ENCODE measurements at regions not wholly inside any gene's neighbourhood (a gene's known extent, or its start where the extent isn't known, plus 50 kb on each side); places are given as distances from the start of the nearest gene placed in this dataset.

DNA sequence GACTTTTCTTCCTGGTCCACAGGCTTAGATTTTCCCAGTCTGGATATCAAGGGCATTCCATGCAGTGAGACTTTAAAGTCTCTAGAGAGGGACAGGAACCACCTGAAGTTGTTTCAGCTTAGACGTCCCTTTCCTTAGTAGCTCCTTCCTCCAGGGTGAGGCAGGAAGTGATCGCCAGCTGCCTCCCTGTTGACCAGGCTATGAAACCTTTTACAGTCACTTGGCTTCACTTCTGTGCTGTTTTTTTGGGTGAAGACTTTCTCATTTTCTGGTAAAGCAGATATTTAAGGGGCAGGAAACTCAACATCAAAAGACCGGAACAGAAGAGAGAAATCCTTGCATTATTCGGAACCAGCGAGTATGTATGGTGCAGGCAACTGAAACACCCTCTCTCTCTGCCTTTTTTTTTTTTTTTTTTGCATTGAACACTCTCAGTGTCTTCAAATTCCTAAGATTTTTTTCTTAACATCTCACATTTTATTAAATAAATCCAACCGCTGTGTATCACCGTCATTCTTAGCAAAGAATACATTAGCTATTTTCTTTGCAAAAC is 234.6 kb upstream of the IRF2BP2 start:
- POLR2A ChIA-PET = interaction anchor here (1.5 to 2.8 kb wide), 5 partner anchors 119 to 236 kb away, joined by 4 to 10 read pairs (median 5); partner anchors contain the start of gene IRF2BP2
- Mint-ChIP-seq H3K27me3 (no peaks in the 10 kb centered on the region), H3K36me3 (ENCODE audit: low read depth) (no peaks in the 10 kb centered on the region), H3K4me3 (peak overlapping the region; percentile 46), H3K4me1 (ENCODE audit: low read depth) (peaks cover 88% of the 10 kb centered on the region), H3K9me3 (peaks cover 4% of the 10 kb centered on the region), H3K27ac (peak overlapping the region; percentile 94)
- no peak for TF ChIP-seq CTCF (IDR thresholded peaks at IDR 0.05)
- CTCF ChIA-PET = interaction anchor here (0.7 to 1.6 kb wide), 9 partner anchors 47 to 318 kb away, joined by 3 to 6 read pairs (median 3); no protein-coding TSS in a partner anchor
- no peak for ATAC-seq
- DNase-seq = peak; percentile 35
- intact Hi-C loops (cut with micrococcal nuclease) = loop anchor here (2.0 to 10.0 kb wide), 6 partner anchors 114 to 350 kb away; partner anchors contain the start of gene IRF2BP2

- H3K4me1 Mint-ChIP-seq (ENCODE audit: low read depth) = peaks cover 82% of the 10 kb centered on the region
- ATAC-seq = no peak
- CTCF ChIA-PET = interaction anchor here (0.7 to 1.6 kb wide), 5 partner anchors 85 to 318 kb away, joined by 3 to 6 read pairs (median 3); no protein-coding TSS in a partner anchor
Observed at GRCh38 chr1:234843946-234844345, 234.0 kb upstream of the IRF2BP2 start.

GRCh38 chr1:234842726-234843641 is 233.0 kb upstream of the IRF2BP2 start:
- H3K27me3 Mint-ChIP-seq = no peaks in the 10 kb centered on the region

More at GRCh38 chr1:234843946-234844345, 234.0 kb upstream of the IRF2BP2 start:
- no peaks in the 10 kb centered on the region for H3K27me3 Mint-ChIP-seq
- H3K27ac Mint-ChIP-seq = peak overlapping the region; percentile 94
- H3K36me3 Mint-ChIP-seq (ENCODE audit: low read depth) = no peaks in the 10 kb centered on the region
- DNase-seq = no peak
- peak overlapping the region; percentile 46 for H3K4me3 Mint-ChIP-seq
- intact Hi-C loops (cut with micrococcal nuclease) = loop anchor here (1.0 to 10.0 kb wide), 7 partner anchors 72 to 349 kb away; partner anchors contain the start of gene IRF2BP2
- no peak for TF ChIP-seq CTCF (IDR thresholded peaks at IDR 0.05)
- POLR2A ChIA-PET = interaction anchor here (1.7 to 2.8 kb wide), 5 partner anchors 76 to 233 kb away, joined by 7 to 18 read pairs (median 10); partner anchors contain the start of gene IRF2BP2
- H3K9me3 Mint-ChIP-seq = peaks cover 4% of the 10 kb centered on the region

GRCh38 chr1:234841710-234842231 is 231.8 kb upstream of the IRF2BP2 start:
- ChIA-PET CTCF (interaction anchor here (0.7 to 1.6 kb wide), 5 partner anchors 9 to 230 kb away, joined by 3 to 4 read pairs (median 3); no protein-coding TSS in a partner anchor), POLR2A (interaction anchor here (0.9 to 1.9 kb wide), 7 partner anchors 8 to 263 kb away, joined by 3 to 8 read pairs (median 3); no protein-coding TSS in a partner anchor)
- intact Hi-C loops (cut with micrococcal nuclease) = loop anchor here (5.0 to 10.0 kb wide), 4 partner anchors 121 to 347 kb away; no protein-coding TSS in a partner anchor
- TF ChIP-seq CTCF (IDR thresholded peaks at IDR 0.05) = no peak
- Mint-ChIP-seq H3K36me3 (ENCODE audit: low read depth) (no peaks in the 10 kb centered on the region), H3K4me1 (ENCODE audit: low read depth) (peaks cover 81% of the 10 kb centered on the region), H3K27me3 (no peaks in the 10 kb centered on the region), H3K27ac (peak overlapping the region; percentile 94), H3K9me3 (peaks cover 4% of the 10 kb centered on the region), H3K4me3 (peak overlapping the region; percentile 57)
- DNase-seq (peak; percentile 22), ATAC-seq (no peak)

More at GRCh38 chr1:234842726-234843641, 233.0 kb upstream of the IRF2BP2 start:
- peak overlapping the region; percentile 94 for H3K27ac Mint-ChIP-seq
- no peak for TF ChIP-seq CTCF (IDR thresholded peaks at IDR 0.05)
- peak overlapping the region; percentile 57 for H3K4me3 Mint-ChIP-seq
- H3K9me3 Mint-ChIP-seq = peaks cover 4% of the 10 kb centered on the region
- ATAC-seq (peak; percentile 85), DNase-seq (peak; percentile 96)
- ChIA-PET POLR2A (interaction anchor here (0.6 to 2.8 kb wide), 16 partner anchors 10 to 232 kb away, joined by 3 to 18 read pairs (median 5); partner anchors contain the start of gene IRF2BP2), CTCF (interaction anchor here (0.7 to 1.6 kb wide), 9 partner anchors 10 to 242 kb away, joined by 3 to 6 read pairs (median 3); no protein-coding TSS in a partner anchor)
- no peaks in the 10 kb centered on the region for H3K36me3 Mint-ChIP-seq (ENCODE audit: low read depth)
- peaks cover 82% of the 10 kb centered on the region for H3K4me1 Mint-ChIP-seq (ENCODE audit: low read depth)
- intact Hi-C loops (cut with micrococcal nuclease) = loop anchor here (1.0 to 10.0 kb wide), 5 partner anchors 71 to 348 kb away; no protein-coding TSS in a partner anchor

All from activated CD8-positive, alpha-beta T cell treated with anti-CD3 and anti-CD28 coated beads for 36 hours (primary cell).